H9 (cell line): ENCODE measurements at regions not wholly inside any gene's neighbourhood (a gene's known extent, or its start where the extent isn't known, plus 50 kb on each side); places are given as distances from the start of the nearest gene placed in this dataset.

Experiments used
- DNase-seq: peaks from one replicate; pipeline ENCODE4 v3.0.0-alpha.2; 2017
- H2AFZ ChIP-seq: one replicate; pipeline ENCODE4 v1.6.1; 2013; ENCODE audit warnings: mild to moderate bottlenecking, low read length, control low read depth, moderate library complexity
- H2AK5ac ChIP-seq: 2 replicates; pipeline ENCODE4 v1.6.1; 2013; ENCODE audit warnings: low read length, control low read depth, mixed read lengths; ENCODE audit not compliant: insufficient read length
- H2BK120ac ChIP-seq: one replicate; pipeline ENCODE4 v1.6.1; 2013; ENCODE audit warnings: low read depth, mild to moderate bottlenecking, low read length, control low read depth, inconsistent platforms; ENCODE audit not compliant: poor library complexity, severe bottlenecking
- H2BK12ac ChIP-seq: 2 replicates; pipeline ENCODE4 v1.6.1; 2013; ENCODE audit warnings: low read length, control low read depth, mixed read lengths, low read depth; ENCODE audit not compliant: insufficient read length
- H2BK15ac ChIP-seq: 2 replicates; pipeline ENCODE4 v1.6.1; 2013; ENCODE audit warnings: low read depth, low read length, control low read depth
- H2BK20ac ChIP-seq: one replicate; pipeline ENCODE4 v1.6.1; 2013; ENCODE audit warnings: low read depth, mild to moderate bottlenecking, low read length, control low read depth, inconsistent platforms; ENCODE audit not compliant: poor library complexity, severe bottlenecking
- H2BK5ac ChIP-seq: 2 replicates; pipeline ENCODE4 v1.6.1; 2013; ENCODE audit warnings: low read length, control low read depth, mixed read lengths; ENCODE audit not compliant: insufficient read length
- H3K14ac ChIP-seq: 2 replicates; pipeline ENCODE4 v1.6.1; 2013; ENCODE audit warnings: low read length, control low read depth; ENCODE audit not compliant: insufficient read depth
- H3K18ac ChIP-seq: 2 replicates; pipeline ENCODE4 v1.6.1; 2013; ENCODE audit warnings: low read depth, mild to moderate bottlenecking, mixed read lengths, low read length, control low read depth; ENCODE audit not compliant: insufficient read length
- H3K23ac ChIP-seq: 2 replicates; pipeline ENCODE4 v1.6.1; 2013; ENCODE audit warnings: low read length, control low read depth, mixed read lengths, low read depth; ENCODE audit not compliant: insufficient read length
- H3K23me2 ChIP-seq: 2 replicates; pipeline ENCODE4 v1.6.1; 2013; ENCODE audit warnings: low read depth, mild to moderate bottlenecking, mixed read lengths, low read length, control low read depth; ENCODE audit not compliant: insufficient read length, poor library complexity, severe bottlenecking
- H3K27ac ChIP-seq: 2 replicates; pipeline ENCODE4 v1.5.1; 2013; ENCODE audit warnings: low read length, control low read depth, mixed read lengths, low read depth; ENCODE audit not compliant: insufficient read length
- H3K27me3 ChIP-seq: 2 replicates; pipeline ENCODE4 v1.6.1; 2013; ENCODE audit warnings: low read length, control low read depth, inconsistent platforms; ENCODE audit not compliant: insufficient read depth
- H3K4ac ChIP-seq: 2 replicates; pipeline ENCODE4 v1.6.1; 2013; ENCODE audit warnings: low read depth, mild to moderate bottlenecking, control low read depth, inconsistent platforms, low read length, moderate library complexity
- H3K4me1 ChIP-seq: 2 replicates; pipeline ENCODE4 v1.6.1; 2013; ENCODE audit warnings: low read length, control low read depth, inconsistent platforms; ENCODE audit not compliant: insufficient read depth
- H3K4me2 ChIP-seq: 2 replicates; pipeline ENCODE4 v1.6.1; 2013; ENCODE audit warnings: low read length, control low read depth, mixed read lengths; ENCODE audit not compliant: insufficient read length, insufficient read depth
- H3K56ac ChIP-seq: 2 replicates; pipeline ENCODE4 v1.6.1; 2013; ENCODE audit warnings: low read depth, mild to moderate bottlenecking, mixed read lengths, low read length, control low read depth; ENCODE audit not compliant: insufficient read length
- H3K79me1 ChIP-seq: 2 replicates; pipeline ENCODE4 v1.6.1; 2013; ENCODE audit warnings: low read depth, mild to moderate bottlenecking, moderate library complexity, low read length, control low read depth, inconsistent platforms; ENCODE audit not compliant: insufficient read depth, poor library complexity, severe bottlenecking
- H3K79me2 ChIP-seq: 2 replicates; pipeline ENCODE4 v1.6.1; 2013; ENCODE audit warnings: low read length, control low read depth, inconsistent platforms; ENCODE audit not compliant: insufficient read depth
- H3K9ac ChIP-seq: 2 replicates; pipeline ENCODE4 v1.6.1; 2013; ENCODE audit warnings: low read length, control low read depth, mixed read lengths; ENCODE audit not compliant: insufficient read length; ENCODE audit errors: extremely low read depth
- H3K9me3 ChIP-seq: one replicate; pipeline ENCODE4 v1.6.1; 2013; ENCODE audit warnings: low read depth, low read length, inconsistent platforms; ENCODE audit not compliant: control insufficient read depth
- H3T11ph ChIP-seq: one replicate; pipeline ENCODE4 v1.6.1; 2013; ENCODE audit warnings: mild to moderate bottlenecking, low read length, control low read depth, inconsistent platforms
- H4K20me1 ChIP-seq: one replicate; pipeline ENCODE4 v1.6.1; 2013; ENCODE audit not compliant: control insufficient read depth, insufficient read length, insufficient read depth
- H4K5ac ChIP-seq: 2 replicates; pipeline ENCODE4 v1.6.1; 2013; ENCODE audit warnings: low read depth, mild to moderate bottlenecking, mixed read lengths, low read length, control low read depth; ENCODE audit not compliant: insufficient read length
- H4K8ac ChIP-seq: replicated peaks from 2 replicates; pipeline ENCODE4 v1.6.1; 2013; ENCODE audit warnings: low read length, control low read depth, mixed read lengths, low read depth; ENCODE audit not compliant: insufficient read length
- H4K91ac ChIP-seq: 2 replicates; pipeline ENCODE4 v1.6.1; 2013; ENCODE audit warnings: low read depth, mild to moderate bottlenecking, moderate library complexity, mixed read lengths, low read length, control low read depth; ENCODE audit not compliant: insufficient read length
- H3K27ac Mint-ChIP-seq, 3 experiments: 2 replicates in 2 of 3; 3 replicates in 1 of 3; pipeline ENCODE4 v1.8.0; 2020 to 2021; ENCODE audit warnings: mixed read lengths in 3 of 3, mild to moderate bottlenecking in 1 of 3, moderate library complexity in 1 of 3
- H3K27me3 Mint-ChIP-seq: 2 replicates; pipeline ENCODE4 v1.8.0; 2021; ENCODE audit warnings: low read depth, mild to moderate bottlenecking, moderate library complexity, mixed read lengths
- H3K36me3 Mint-ChIP-seq, 3 experiments: 2 replicates in 2 of 3; 3 replicates in 1 of 3; pipeline ENCODE4 v1.8.0; 2020 to 2021; ENCODE audit warnings: low read depth in 3 of 3, mixed read lengths in 3 of 3; ENCODE audit not compliant: insufficient read depth in 1 of 3
- H3K4me1 Mint-ChIP-seq, 2 experiments: 2 replicates each; pipeline ENCODE4 v1.8.0; 2020; ENCODE audit warnings: mixed read lengths in 2 of 2
- H3K4me3 Mint-ChIP-seq, 2 experiments: 2 replicates in 1 of 2; 3 replicates in 1 of 2; pipeline ENCODE4 v1.8.0; 2020 to 2021; ENCODE audit warnings: mild to moderate bottlenecking in 2 of 2, mixed read lengths in 2 of 2, moderate library complexity in 1 of 2
- H3K9me3 Mint-ChIP-seq, 2 experiments: 2 replicates in 1 of 2; 3 replicates in 1 of 2; pipeline ENCODE4 v1.8.0; 2020; ENCODE audit warnings: mild to moderate bottlenecking in 2 of 2, mixed read lengths in 2 of 2, moderate library complexity in 1 of 2
- CTCF ChIP-seq: fragments of 200-600 bp; sonication (generic); conservative IDR thresholded peaks from 3 replicates; pipeline ENCODE4 v1.8.0; 2021; ENCODE audit warnings: antibody characterized with exemption, mild to moderate bottlenecking
- WGBS: extraction: QIAGEN DNeasy Blood & Tissue Kit; methylation state at CpG from one replicate; pipeline ENCODE4 v1.1.7; 2013; ENCODE audit warnings: missing lambda C conversion rate, low lambda C conversion rate, mixed read lengths; ENCODE audit not compliant: insufficient read length; ENCODE audit errors: extremely low coverage; 5-methylcytosine and 5-hydroxymethylcytosine counted together

- no peaks in the 10 kb centered on the region for H3K36me3 Mint-ChIP-seq
- H3K27ac Mint-ChIP-seq = no peak overlapping the region
- H2AK5ac ChIP-seq = no peak overlapping the region
- no peak overlapping the region for H2BK20ac ChIP-seq
- no CpG with 5 or more reads among the region's 2 CpGs for WGBS
- no peak for TF ChIP-seq CTCF
- no peaks in the 10 kb centered on the region for H3K79me2 ChIP-seq
- no peak overlapping the region for H3K9ac ChIP-seq
- H3K27me3 Mint-ChIP-seq = no peaks in the 10 kb centered on the region
- H2BK15ac ChIP-seq = no peak overlapping the region
- no peaks in the 10 kb centered on the region for H3K23me2 ChIP-seq
- DNase-seq = no peak
- H2AFZ ChIP-seq = no peak overlapping the region
- no peak overlapping the region for H3K23ac ChIP-seq
- H2BK12ac ChIP-seq = no peak overlapping the region
- no peaks in the 10 kb centered on the region for H3K27me3 ChIP-seq
- no peak overlapping the region for H2BK120ac ChIP-seq
- no peaks in the 10 kb centered on the region; the same call in 1 of the 2 replicates for H3K4me1 ChIP-seq
- peaks cover 15 to 16% of the 10 kb centered on the region in 2 experiments for H3K4me1 Mint-ChIP-seq
- H4K91ac ChIP-seq = no peak overlapping the region
- H4K5ac ChIP-seq = no peak overlapping the region
- no peak overlapping the region for H3K4me3 Mint-ChIP-seq
- H3K27ac ChIP-seq = no peak overlapping the region
- H3K18ac ChIP-seq = no peak overlapping the region
- H4K8ac ChIP-seq = no peak overlapping the region
- no peak overlapping the region for H3K56ac ChIP-seq
- no peak overlapping the region for H2BK5ac ChIP-seq
- no peaks in the 10 kb centered on the region for H3K9me3 ChIP-seq
- no peaks in the 10 kb centered on the region for H4K20me1 ChIP-seq
- H3K9me3 Mint-ChIP-seq = no peaks in the 10 kb centered on the region; a peak in 1 of 5 replicates
- no peak overlapping the region for H3K4me2 ChIP-seq
- H3T11ph ChIP-seq = no peak overlapping the region
- no peaks in the 10 kb centered on the region for H3K79me1 ChIP-seq
- H3K4ac ChIP-seq = no peak overlapping the region
- H3K14ac ChIP-seq = no peak overlapping the region
Observed at GRCh38 chr20:18914796-18915195, 101.2 kb downstream of the SCP2D1 start.
